ENCODE measurements at regions not wholly inside any gene's neighbourhood (a gene's known extent, or its start where the extent isn't known, plus 50 kb on each side); places are given as distances from the start of the nearest gene placed in this dataset.
"Not testable (repeated sequence)": the region's sequence is repeated elsewhere in the genome, so short reads cannot be mapped to it uniquely, and the experiment has no call there.

DNA sequence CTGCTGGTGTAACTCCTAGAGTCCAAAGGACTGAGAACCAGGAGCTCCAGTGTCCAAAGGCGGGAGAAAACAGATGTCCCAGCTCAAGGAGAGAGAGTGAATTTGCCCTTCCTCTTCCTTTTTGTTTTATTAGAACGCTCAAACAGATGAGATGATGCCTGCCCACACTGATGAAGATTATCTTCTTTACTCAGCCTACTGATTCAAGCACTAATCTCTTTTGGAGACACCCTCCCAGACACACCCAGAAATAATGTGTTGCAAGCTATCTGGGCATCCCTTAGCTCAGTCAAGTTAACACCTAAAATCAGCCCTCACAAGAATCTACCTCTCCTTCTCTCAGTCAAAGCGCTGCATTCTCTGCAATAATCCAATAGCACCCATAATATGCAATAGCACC is 78.2 kb upstream of the BCL2L14 start:
- DNase-seq (ENCODE audit: low spot score), result no peak
- TF ChIP-seq, protein P1, sequence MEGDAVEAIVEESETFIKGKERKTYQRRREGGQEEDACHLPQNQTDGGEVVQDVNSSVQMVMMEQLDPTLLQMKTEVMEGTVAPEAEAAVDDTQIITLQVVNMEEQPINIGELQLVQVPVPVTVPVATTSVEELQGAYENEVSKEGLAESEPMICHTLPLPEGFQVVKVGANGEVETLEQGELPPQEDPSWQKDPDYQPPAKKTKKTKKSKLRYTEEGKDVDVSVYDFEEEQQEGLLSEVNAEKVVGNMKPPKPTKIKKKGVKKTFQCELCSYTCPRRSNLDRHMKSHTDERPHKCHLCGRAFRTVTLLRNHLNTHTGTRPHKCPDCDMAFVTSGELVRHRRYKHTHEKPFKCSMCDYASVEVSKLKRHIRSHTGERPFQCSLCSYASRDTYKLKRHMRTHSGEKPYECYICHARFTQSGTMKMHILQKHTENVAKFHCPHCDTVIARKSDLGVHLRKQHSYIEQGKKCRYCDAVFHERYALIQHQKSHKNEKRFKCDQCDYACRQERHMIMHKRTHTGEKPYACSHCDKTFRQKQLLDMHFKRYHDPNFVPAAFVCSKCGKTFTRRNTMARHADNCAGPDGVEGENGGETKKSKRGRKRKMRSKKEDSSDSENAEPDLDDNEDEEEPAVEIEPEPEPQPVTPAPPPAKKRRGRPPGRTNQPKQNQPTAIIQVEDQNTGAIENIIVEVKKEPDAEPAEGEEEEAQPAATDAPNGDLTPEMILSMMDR (IDR thresholded peaks at IDR 0.05), result no peak
- no peak overlapping the region for H3K4me3 ChIP-seq
- H3K27ac ChIP-seq, result no peak overlapping the region

DNA sequence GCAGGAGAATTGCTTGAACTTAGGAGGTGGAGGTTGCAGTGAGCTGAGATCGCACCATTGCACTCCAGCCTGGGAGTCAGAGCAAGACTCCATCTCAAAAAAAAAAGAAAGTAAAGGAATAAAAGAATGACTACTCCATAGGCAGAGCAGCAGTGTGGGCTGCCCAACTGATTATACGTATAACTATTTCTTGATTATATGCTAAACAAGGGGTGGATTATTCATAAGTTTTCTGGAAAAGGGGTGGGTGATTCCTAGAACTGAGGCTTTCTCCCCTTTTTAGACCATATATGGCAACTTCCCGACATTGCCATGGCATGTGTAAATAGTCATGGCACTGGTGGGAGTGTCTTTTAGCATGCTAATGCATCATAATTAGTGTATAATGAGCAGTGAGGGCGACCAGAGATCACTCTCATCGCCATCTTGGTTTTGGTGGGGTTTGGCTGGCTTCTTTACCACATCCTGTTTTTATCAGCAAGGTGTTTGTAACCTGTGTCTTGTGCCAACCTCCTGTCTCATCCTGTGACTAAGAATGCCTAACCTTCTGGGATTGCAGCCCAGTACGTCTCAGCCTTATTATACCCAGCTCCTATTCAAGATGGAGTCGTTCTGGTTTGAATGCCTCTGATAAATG is 72.3 kb upstream of the BCL2L14 start:
- H3K27ac ChIP-seq; H3K4me3 ChIP-seq; DNase-seq (ENCODE audit: low spot score): not testable (repeated sequence)

DNA sequence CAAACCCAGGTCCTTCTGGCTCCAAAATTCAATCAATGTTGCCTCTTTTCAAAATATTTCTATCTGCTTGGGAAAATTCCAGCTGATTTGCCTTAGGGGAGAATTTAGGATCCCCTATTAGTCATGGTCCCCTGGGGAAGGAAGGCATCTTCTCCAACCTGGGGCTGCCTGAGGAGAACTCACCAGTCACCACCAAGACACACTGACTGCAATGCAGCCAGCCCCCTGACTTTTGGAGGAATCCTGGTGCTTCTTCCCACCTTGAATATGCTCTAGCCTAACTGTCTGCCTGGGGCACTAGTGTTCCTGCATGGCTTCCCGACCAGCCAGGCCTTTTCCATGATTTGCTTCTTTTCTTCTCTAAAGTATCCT is 71.8 kb upstream of the BCL2L14 start:
- no peak for DNase-seq (ENCODE audit: low spot score)
- Histone ChIP-seq H3K27ac (no peak overlapping the region), H3K4me3 (no peak overlapping the region)
- TF ChIP-seq, protein P1 (IDR thresholded peaks at IDR 0.05), result no peak

DNA sequence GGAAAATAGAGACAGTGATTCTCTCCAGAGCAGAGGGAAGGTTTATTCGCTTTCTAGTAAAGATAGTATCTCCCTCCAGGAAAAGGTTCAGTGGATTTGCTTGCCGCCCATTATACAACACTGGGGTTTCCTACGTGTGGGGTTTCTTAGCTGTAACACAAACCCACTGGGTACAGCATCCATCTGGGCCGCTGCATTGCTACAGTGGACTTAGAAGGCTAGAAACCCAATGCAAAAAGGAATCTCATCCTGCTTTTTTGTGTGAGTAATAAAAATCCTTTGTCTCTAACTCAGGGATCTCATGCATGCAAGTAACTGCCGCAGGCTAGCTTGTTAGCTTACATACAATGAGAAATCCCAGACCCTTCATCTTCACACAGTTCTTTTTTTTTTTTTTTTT is 67.1 kb upstream of the BCL2L14 start:
- Histone ChIP-seq H3K27ac (no peak overlapping the region), H3K4me3 (no peak overlapping the region)
- TF ChIP-seq, protein P1 (IDR thresholded peaks at IDR 0.05), result no peak
- DNase-seq (ENCODE audit: low spot score), result no peak

DNA sequence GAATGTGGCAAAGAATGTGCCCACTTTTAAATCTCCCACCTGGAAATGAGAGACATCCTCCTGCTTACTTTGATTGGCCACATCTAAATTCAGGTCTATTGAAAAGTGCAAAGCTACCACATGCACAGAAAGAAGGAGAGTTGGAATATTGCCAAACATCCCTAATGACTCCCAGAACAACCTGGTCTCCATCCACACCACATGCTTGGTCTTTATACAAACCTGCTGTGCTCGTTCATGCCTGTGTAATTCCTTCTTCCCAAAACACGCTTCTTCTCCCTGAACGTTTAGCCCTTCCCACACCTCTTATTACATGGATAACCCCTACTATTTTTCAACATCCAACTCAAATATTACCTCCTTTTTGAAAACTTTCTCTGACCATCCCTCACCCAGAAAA is 66.2 kb upstream of the BCL2L14 start:
- H3K27ac ChIP-seq, result no peak overlapping the region
- DNase-seq (ENCODE audit: low spot score), result no peak
- TF ChIP-seq, protein P1 (IDR thresholded peaks at IDR 0.05), result no peak

DNA sequence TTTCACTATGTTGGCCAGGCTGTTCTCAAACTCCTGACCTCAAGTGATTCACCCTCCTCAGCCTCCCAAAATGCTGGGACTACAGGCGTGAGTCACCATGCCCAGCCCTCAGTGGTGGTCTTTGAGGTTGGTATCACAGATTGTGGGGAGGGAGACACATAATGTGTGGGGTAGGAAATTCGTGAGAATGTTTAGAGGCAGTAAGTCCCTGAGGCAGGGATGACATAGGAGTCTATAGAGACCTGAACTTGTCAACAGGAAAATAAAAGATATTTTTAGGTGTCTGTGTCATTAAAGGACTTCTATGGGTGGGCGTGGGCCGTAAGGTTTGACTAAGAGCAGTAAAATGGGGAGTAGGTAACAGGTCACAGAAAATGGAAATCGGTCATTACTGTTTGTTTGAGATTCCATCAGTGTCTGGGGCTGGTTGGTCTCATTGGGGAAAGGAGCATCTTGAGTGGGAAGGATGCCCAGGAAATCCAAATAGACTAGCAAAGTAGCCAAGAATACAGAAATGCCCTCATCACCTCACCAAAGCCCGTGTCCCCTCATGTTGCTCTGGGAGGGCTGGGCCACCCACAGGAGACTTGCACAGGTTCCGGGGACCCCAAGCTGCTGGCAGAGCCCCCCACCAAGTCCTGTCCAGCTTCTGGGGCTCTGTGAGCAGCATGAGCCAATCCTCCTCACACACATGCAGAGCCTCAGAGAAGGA is 63.6 kb upstream of the BCL2L14 start:
- DNase-seq (ENCODE audit: low spot score), result no peak
- Histone ChIP-seq H3K4me3 (no peak overlapping the region), H3K27ac (no peak overlapping the region)
- TF ChIP-seq, protein P1 (IDR thresholded peaks at IDR 0.05), result no peak

More for the DNA sequence above, 66.2 kb upstream of the BCL2L14 start:
- H3K4me3 ChIP-seq, result no peak overlapping the region

DNA sequence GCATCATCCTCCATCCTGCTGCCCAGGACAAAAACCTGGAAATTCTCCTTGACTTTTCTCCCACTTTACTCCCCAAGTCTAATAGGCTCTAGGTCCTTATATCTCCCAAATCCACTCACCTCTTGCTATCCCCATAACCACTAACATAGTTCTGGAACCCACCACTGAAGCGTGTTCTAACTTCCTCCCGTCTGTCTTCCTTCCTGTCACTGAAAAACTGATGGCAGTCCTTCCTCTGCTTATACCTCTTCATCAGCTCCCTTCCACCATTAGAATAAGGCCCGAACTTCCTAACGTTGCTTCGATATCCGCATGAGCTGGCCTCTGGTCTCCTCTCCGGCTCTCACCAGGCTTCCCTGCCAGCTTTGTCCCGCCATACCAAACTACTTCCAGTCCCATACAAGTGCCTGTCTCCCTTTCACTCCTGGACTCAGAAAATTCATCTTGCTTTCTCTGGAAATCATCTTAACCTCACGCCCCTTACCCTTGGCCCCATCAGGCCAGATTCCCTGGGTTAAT is 63.0 kb upstream of the BCL2L14 start:
- Histone ChIP-seq H3K27ac (no peak overlapping the region), H3K4me3 (no peak overlapping the region)
- TF ChIP-seq, protein P1 (IDR thresholded peaks at IDR 0.05), result no peak
- no peak for DNase-seq (ENCODE audit: low spot score)

All from coronary artery (tissue), 2 donors.